NCI-H2029 treated with DMSO at 0.1 percent for 48 hours (cell line): ENCODE measurements at regions not wholly inside any gene's neighbourhood (a gene's known extent, or its start where the extent isn't known, plus 50 kb on each side); places are given as distances from the start of the nearest gene placed in this dataset.

ENCODE experiments used
- DNase-seq: peaks from one replicate; lab custom pipeline; 2025; lab: John Stamatoyannopoulos, UW

DNA sequence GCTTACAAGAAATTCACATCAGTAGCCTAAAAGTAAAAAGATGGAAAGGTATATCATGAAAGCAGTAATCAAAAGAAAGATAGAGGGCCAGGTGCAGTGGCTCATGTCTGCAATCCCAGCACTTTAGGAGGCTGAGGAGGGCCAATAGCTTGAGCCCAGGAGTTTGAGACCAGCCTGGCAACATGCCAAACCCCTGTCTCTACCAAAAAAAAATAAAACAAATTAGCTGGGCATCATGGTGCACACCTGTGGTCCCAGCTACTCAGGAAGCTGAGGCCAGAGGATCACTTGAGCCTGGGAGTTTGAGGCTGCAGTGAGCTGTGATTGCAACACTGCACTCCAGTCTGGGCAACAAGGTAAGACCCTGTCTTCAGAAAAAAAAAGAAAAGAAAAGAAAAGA, 55.5 kb downstream of the GSPT2 start:
- DNase-seq, result no peak

DNA sequence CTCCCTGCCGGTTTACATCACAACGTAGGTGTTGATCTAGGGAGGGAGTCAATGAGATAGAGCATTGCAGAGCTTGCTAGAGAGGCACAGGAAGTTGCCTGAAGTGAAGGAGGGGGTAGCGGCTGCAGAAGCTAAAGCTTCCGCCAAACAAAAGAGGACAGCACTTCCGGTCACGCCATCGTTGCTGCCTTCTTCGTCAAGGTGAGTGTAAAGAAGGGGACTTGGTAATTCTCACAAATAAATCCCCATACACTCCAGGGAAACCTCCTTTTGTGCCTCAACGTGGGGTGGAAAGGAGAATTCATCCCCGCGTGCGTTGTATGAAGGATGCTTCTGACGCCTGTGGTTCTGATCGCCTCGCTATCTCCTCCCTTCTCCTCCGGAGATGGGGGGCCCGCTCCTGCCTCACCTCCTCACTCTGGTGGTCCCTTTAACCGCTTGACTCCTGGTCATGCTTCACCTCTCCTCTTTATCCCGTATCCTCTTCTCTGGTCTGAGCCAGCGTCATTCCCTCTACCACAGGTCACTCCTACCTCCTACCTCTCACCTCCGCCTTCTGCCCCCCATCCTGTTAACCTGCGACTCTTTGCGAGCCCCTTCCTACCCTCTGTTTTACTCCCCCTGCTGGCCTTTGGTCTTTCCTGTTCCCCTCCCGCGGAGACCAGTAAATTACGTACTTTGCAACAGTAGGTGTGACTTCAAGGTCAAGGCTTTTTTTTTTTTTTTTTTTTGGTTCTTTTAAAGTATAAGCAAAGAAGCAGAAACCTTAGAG, 59.9 kb downstream of the GSPT2 start:
- DNase-seq, result peak; percentile 18

DNA sequence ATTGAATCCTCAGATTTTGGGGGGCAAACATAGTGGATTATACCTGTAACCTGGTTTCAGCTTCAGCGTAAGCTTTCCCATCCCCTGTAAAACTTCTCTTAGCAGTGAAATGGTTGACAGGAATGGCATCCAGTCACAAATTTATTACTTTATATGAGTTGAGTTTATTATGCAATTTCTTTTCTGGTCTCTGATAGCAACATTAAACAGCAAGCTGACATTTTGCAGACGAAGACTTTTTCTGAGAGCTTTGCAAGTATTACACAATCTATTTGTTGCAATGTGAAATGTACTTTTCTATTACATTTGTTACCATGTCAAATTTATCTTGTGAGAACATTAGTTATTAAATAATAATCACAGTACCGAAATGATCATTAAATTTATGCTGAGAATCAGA, 60.6 kb downstream of the GSPT2 start:
- no peak for DNase-seq

DNA sequence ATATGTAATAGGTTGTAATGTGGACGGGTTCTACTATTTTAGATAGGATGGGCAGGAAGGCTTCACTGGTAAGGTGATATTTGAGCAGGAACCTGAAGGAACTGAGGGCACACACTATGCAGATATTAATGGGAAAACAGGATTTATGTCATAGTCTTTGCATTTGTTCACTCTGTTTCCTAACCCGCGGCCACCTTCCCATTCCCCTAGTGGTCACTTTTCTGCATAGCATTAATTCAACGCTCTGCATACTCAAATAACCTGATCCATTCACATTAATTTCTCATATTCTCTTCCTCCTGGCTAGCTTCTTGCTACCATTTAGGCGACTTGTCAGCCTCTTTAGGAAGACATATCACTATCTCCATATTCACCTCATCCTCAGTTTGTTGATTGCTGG, 61.5 kb downstream of the GSPT2 start:
- DNase-seq, result no peak

DNA sequence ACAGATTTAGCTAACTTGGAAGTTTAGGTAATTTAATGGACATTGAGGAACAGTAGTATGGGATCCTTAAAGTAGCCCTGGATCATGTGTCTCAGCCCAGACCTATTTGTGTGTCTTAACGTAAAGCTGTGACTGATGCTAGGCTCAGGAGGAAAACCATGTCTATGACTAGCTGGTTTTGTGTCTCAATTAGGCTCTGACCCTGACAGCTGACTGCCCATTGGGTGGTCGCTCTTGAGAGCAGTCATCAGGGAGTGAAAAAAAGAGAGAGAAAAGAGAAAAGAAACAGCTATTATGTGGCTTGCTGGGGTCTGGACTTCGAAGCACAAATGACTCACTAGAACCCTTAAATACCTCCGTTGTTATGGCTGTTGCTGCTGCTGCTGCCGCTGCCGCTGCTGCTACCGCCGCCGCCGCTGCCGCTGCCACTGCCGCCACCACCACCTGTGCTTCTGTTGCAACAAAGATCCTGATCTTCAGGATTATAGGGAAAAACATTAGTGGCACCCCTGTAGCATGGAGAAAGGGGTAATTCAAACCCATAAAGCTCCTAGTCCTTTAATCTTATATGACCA, 70.7 kb downstream of the GSPT2 start:
- DNase-seq, result no peak

DNA sequence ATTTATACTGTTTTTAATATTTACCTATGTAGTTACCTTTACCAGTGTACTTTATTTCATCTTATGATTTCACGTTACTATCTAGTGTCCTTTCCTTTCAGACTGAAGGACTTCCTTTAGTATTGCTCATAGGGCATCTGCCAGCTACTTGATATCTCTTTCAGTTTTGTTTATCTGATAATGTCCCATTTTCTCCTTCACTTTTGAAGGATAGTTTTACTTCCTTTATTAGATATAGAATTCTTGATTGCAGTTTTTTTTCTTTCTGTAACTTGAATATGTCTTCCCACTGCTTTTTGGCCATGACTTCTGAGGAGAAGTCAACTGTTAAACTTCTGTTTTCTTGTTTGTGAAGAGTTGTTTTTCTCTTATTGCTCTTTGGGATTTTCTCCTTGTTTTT, 69.4 kb upstream of the MAGED1 start:
- DNase-seq, result no peak

DNA sequence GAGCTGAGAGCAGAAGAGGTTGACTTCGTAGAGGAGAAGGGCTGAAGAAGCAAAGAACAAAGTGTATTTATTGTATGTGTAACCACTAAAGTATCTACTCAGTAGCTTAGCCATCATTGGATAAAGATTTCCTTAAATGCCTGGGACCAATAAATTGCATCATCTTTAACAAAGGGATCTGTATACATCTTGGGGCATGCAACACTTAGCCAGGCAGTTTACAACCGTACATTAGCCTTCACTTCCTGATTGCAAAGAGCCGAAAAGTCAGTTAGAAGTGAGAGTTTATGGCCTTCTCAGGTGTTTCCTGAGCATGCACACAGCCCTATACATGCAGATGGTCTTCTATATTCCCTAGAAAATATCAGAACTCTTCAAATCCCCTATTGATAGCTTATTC, 68.0 kb upstream of the MAGED1 start:
- DNase-seq, result no peak

DNA sequence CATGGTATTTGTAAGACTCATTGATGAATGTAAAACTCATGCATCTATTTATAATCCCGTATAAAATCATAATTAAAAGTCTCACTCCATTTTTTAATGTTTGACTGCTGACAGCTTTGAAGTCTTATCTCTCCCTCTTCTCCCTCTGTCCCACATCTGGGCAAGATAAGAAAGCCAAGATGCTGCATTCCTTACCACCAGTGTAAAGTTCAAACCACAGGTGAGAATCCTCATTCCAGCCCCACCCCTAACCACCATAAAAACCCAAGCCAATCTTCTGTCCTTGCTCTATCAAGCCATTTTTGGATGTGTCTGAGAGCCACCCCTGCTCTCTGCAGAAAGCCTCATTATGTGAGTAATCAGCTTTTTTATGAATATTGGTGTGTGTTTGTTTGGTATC, 59.3 kb upstream of the MAGED1 start:
- no peak for DNase-seq

DNA sequence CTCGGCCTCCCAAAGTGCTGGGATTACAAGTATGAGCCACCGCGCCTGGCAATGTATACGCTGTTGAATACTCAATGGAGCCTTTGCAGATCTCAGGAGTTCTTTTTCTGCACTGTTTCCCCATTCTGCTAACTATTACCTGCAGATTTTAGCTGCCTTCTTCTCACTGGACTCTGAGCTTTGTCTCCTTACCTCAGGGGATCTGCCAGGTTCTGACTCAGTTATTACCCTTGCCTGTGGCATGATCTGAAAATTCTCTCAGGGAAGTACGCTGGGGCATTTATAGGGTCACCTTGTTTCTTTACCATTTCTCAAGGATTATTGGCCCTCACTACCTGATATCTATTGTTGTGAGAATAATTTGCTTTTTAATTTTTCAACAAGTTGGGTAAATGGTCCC, 56.6 kb upstream of the MAGED1 start:
- no peak for DNase-seq

DNA sequence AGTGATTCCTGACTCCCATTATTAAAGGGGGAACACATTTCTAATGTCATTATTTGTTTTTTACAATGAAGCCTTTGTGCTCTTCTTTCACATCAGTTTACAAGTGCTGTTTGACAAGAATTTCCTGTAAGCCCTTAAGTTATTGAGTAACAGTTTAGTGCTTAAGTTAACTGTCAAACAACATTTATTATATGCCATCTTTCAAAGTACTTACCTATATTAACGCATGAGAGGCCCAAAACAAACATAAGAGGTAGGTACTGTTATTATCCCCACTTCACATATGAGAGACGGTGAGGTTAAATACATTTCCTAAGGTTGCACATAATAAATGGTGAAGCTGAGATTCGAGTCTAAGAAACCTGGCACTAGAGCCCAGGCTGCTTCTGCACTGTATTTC, 56.0 kb upstream of the MAGED1 start:
- DNase-seq, result no peak

DNA sequence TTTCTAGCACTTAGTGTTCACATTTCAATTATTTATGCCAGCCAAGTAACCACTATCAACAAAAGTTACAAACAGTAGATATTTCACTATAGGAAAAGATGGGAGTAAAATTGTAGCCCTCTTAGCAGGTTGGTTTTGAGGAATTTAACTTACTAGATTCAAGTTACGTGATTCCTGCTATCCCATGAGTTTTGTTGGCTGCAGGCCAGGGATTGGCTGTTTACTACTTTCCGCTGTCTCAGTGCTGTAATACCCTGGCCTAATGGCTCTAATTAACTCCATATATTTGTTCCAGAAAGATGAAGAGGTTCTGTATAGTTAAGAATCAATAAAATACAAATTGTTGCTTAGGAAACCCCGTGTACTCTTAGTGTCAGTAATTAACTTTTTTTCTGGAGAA, 55.5 kb upstream of the MAGED1 start:
- DNase-seq, result no peak
